ENCODE measurements at regions not wholly inside any gene's neighbourhood (a gene's known extent, or its start where the extent isn't known, plus 50 kb on each side); places are given as distances from the start of the nearest gene placed in this dataset.

DNA sequence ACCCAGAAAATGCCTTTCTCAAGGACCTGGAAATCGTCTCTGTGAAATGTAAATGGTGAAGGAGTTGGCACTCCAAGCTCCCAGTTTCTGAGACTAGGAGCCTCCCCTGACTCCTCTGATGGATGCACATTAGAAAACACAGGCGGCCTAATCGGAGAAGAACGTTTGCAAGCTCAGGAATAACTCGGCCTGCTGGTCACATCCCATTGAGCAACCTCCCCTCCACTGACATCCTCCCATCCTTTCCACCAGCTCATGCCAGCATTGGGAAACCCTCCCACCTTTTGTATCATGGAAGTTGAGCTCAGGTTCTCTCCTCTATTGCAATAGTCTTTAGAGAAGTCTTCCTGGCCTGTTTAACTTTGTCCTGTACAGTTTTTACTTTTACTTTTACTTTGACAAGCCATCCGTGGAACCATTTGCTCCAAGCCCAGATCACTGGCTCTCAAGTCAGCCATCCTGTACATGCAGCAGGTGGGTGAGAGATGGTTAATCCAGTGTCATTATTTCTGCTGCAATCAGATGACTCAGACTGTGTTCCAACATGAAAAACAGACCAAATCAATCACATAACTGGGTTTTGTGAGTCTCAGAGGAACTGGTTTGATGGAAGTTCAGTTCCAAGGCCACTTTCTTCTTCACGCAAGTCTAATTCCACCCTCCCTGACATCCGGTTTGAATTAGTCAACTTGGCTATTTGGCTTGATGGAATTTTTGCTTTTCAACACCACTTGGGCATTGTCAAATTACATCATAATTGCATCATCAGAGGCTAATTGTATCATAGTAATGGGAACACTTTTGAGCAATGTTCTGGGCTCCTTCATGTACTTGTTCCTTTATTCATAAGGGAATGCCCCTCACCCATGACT is 619.4 kb upstream of the CDH4 start:
- Histone ChIP-seq H3K27ac (ENCODE audit: low read depth in 1 of 2, low read length in 1 of 2) (no peak overlapping the region), H3K9me3 (ENCODE audit: control insufficient read depth in 2 of 2, insufficient read depth in 1 of 2, low read length in 1 of 2) (no peaks in the 10 kb centered on the region), H3K4me1 (ENCODE audit: control insufficient read depth in 2 of 2, insufficient read depth in 2 of 2, low read length in 2 of 2) (no peaks in the 10 kb centered on the region), H3K27me3 (ENCODE audit: control insufficient read depth in 2 of 2, insufficient read depth in 1 of 2, low read length in 1 of 2) (no peaks in the 10 kb centered on the region), H3K36me3 (ENCODE audit: control insufficient read depth in 2 of 2, insufficient read depth in 2 of 2, low read length in 1 of 2) (no peaks in the 10 kb centered on the region), H3K4me3 (ENCODE audit: low read length in 2 of 2) (no peak overlapping the region)
- WGBS: 87% methylated on average over 8 of the region's 8 CpGs
- DNase-seq (ENCODE audit: low read depth in 6 of 9, low spot score in 9 of 9): no peak

DNA sequence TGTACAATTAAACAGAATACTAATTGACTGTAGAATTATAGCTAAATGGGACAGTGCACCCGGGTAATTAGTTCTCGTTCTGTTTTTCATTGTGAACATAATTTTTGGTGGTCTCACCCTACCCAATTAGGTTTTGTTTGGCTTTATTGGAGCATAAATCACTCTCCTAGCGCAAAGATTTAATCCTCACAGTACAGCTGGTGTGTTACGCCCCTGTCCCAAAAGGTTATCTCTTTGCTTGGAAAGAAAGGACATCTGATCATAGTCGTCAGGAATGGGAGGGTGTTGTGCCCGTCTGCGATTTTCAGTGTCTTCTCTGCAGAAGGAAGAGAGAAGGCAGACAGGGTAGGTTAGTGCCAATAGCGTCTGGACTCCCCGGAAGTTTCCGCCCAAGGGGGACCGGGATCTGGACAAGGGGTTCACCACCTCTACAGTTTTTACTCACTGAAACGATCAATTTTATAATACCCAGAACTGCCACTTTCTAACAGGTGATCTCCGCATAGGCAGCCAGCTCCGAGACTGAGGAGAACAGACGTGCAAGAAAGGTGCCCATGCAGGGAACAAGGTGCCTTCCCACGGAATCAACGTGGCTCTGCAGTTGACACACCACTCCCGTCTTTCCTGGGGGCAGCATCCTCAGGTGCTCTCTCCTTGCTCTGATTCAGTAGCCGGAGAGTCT is 617.4 kb upstream of the CDH4 start:
- Histone ChIP-seq H3K4me3 (ENCODE audit: low read length in 2 of 2) (no peak overlapping the region), H3K9me3 (ENCODE audit: control insufficient read depth in 2 of 2, insufficient read depth in 1 of 2, low read length in 1 of 2) (no peaks in the 10 kb centered on the region), H3K36me3 (ENCODE audit: control insufficient read depth in 2 of 2, insufficient read depth in 2 of 2, low read length in 1 of 2) (no peaks in the 10 kb centered on the region), H3K27ac (ENCODE audit: low read depth in 1 of 2, low read length in 1 of 2) (no peak overlapping the region), H3K27me3 (ENCODE audit: control insufficient read depth in 2 of 2, insufficient read depth in 1 of 2, low read length in 1 of 2) (no peaks in the 10 kb centered on the region), H3K4me1 (ENCODE audit: control insufficient read depth in 2 of 2, insufficient read depth in 2 of 2, low read length in 2 of 2) (no peaks in the 10 kb centered on the region)
- 95% methylated on average over 19 of the region's 19 CpGs for WGBS
- DNase-seq (ENCODE audit: low read depth in 6 of 9, low spot score in 9 of 9): no peak

DNA sequence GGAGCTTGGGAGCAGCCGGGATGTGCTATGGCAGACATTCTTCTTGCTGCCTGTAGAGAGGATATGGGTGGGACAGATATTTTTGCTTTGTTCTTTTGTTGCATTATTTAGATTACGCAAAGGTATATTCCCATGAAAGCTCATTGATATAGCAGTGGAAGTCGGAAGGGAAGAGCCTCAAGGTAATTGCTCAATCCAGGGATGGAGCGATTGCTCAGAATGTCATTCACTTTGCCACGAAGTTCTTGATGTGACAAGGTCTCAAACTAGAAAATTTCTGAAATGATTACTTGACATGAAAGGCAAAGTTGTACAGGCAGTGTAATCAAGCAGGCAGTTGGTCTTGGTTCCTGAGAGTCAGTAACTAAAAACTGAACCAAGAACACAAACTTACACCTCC is 615.6 kb upstream of the CDH4 start:
- no peak overlapping the region for H3K27ac ChIP-seq (ENCODE audit: low read depth in 1 of 2, low read length in 1 of 2)
- WGBS: 95% methylated on average over 5 of the region's 5 CpGs
- H3K9me3 ChIP-seq (ENCODE audit: control insufficient read depth in 2 of 2, insufficient read depth in 1 of 2, low read length in 1 of 2): no peaks in the 10 kb centered on the region
- DNase-seq (ENCODE audit: low read depth in 6 of 9, low spot score in 9 of 9): no peak
- H3K27me3 ChIP-seq (ENCODE audit: control insufficient read depth in 2 of 2, insufficient read depth in 1 of 2, low read length in 1 of 2): no peaks in the 10 kb centered on the region
- no peak overlapping the region for H3K4me3 ChIP-seq (ENCODE audit: low read length in 2 of 2)
- H3K36me3 ChIP-seq (ENCODE audit: control insufficient read depth in 2 of 2, insufficient read depth in 2 of 2, low read length in 1 of 2): no peaks in the 10 kb centered on the region
- no peaks in the 10 kb centered on the region for H3K4me1 ChIP-seq (ENCODE audit: control insufficient read depth in 2 of 2, insufficient read depth in 2 of 2, low read length in 2 of 2)

DNA sequence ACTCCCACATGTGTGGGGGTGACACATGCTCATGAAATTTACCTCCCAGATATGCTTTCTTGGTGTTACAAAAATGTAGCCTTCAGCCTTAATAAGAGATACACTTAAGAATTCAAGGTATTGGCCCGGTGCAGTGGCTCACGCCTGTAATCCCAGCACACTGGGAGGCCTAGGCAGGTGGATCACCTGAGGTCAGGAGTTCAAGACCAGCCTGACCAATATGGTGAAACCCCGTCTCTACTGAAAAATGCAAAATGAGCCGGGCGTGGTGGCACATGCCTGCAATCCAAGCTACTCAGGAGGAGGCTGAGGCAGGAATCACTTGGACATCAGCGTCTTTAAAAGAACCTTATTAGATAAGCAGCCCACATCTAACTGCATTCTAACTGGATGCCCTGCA is 614.3 kb upstream of the CDH4 start:
- Histone ChIP-seq H3K27me3 (ENCODE audit: control insufficient read depth in 2 of 2, insufficient read depth in 1 of 2, low read length in 1 of 2) (no peaks in the 10 kb centered on the region), H3K9me3 (ENCODE audit: control insufficient read depth in 2 of 2, insufficient read depth in 1 of 2, low read length in 1 of 2) (no peaks in the 10 kb centered on the region), H3K4me1 (ENCODE audit: control insufficient read depth in 2 of 2, insufficient read depth in 2 of 2, low read length in 2 of 2) (no peaks in the 10 kb centered on the region), H3K36me3 (ENCODE audit: control insufficient read depth in 2 of 2, insufficient read depth in 2 of 2, low read length in 1 of 2) (no peaks in the 10 kb centered on the region), H3K27ac (ENCODE audit: low read depth in 1 of 2, low read length in 1 of 2) (no peak overlapping the region), H3K4me3 (ENCODE audit: low read length in 2 of 2) (no peak overlapping the region)
- 96% methylated on average over 6 of the region's 6 CpGs for WGBS
- DNase-seq (ENCODE audit: low read depth in 6 of 9, low spot score in 9 of 9): no peak

DNA sequence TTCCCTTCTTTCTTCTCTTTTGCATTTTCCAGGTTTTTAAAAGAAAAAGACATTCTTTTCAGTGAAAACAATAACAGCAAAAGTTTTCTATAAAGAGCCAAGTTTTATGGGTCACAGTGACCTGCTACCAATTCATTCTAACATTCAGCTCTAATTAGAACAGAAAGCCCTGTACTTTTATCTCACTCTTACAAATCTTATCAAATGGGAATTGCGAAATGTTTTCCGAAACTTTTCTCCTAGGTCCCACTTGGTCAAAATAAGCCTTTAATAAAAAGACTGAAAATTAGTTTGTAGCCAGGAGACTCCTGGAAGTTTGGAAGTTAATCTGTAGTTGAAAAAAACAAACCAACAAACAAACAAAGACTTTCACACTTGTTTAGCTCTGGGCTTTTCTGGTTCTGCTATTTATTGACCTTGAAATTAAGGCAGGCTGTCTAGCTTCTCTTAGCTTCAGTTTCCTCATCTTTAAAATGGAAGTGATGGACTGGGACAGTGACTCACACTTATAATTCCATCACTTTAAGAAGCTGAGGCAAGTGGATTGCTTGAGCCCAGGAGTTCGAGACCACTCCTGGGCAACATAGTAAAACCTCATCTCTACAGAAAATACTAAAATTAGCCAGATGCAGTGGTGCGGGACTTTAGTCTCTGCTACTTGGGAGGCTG is 613.5 kb upstream of the CDH4 start:
- Histone ChIP-seq H3K4me3 (ENCODE audit: low read length in 2 of 2) (no peak overlapping the region), H3K36me3 (ENCODE audit: control insufficient read depth in 2 of 2, insufficient read depth in 2 of 2, low read length in 1 of 2) (no peaks in the 10 kb centered on the region), H3K9me3 (ENCODE audit: control insufficient read depth in 2 of 2, insufficient read depth in 1 of 2, low read length in 1 of 2) (no peaks in the 10 kb centered on the region), H3K27me3 (ENCODE audit: control insufficient read depth in 2 of 2, insufficient read depth in 1 of 2, low read length in 1 of 2) (no peaks in the 10 kb centered on the region), H3K27ac (ENCODE audit: low read depth in 1 of 2, low read length in 1 of 2) (no peak overlapping the region), H3K4me1 (ENCODE audit: control insufficient read depth in 2 of 2, insufficient read depth in 2 of 2, low read length in 2 of 2) (no peaks in the 10 kb centered on the region)
- 95% methylated on average over 4 of the region's 4 CpGs for WGBS
- no peak for DNase-seq (ENCODE audit: low read depth in 6 of 9, low spot score in 9 of 9)

- Histone ChIP-seq H3K4me1 (ENCODE audit: control insufficient read depth in 2 of 2, insufficient read depth in 2 of 2, low read length in 2 of 2) (no peaks in the 10 kb centered on the region), H3K36me3 (ENCODE audit: control insufficient read depth in 2 of 2, insufficient read depth in 2 of 2, low read length in 1 of 2) (no peaks in the 10 kb centered on the region), H3K27me3 (ENCODE audit: control insufficient read depth in 2 of 2, insufficient read depth in 1 of 2, low read length in 1 of 2) (no peaks in the 10 kb centered on the region), H3K9me3 (ENCODE audit: control insufficient read depth in 2 of 2, insufficient read depth in 1 of 2, low read length in 1 of 2) (no peaks in the 10 kb centered on the region), H3K27ac (ENCODE audit: low read depth in 1 of 2, low read length in 1 of 2) (no peak overlapping the region), H3K4me3 (ENCODE audit: low read length in 2 of 2) (no peak overlapping the region)
- no peak for DNase-seq (ENCODE audit: low read depth in 6 of 9, low spot score in 9 of 9)
- WGBS: 94% methylated on average over 8 of the region's 8 CpGs
Observed at GRCh38 chr20:60641879-60642447, 610.1 kb upstream of the CDH4 start.

DNA sequence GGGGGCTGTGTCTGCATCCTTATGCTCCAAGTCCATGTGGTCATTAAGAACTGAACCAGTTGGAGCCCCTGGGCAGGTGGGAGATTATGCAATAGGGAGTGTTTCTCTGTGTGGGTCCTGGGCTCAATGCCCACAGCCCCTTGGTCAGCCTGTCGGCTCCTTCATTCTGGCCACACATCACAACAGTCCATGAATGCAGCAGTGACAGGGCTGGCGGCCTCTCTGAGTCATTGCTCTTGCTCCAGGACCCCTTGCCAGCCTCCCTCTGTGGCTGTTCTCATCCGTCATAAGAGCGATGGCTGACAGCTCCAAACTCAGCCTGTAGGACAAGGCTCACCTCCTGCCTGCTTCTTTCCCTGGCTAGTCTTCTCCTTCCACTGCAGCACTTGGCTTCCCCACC is 609.5 kb upstream of the CDH4 start:
- no peaks in the 10 kb centered on the region for H3K9me3 ChIP-seq (ENCODE audit: control insufficient read depth in 2 of 2, insufficient read depth in 1 of 2, low read length in 1 of 2)
- no peaks in the 10 kb centered on the region for H3K36me3 ChIP-seq (ENCODE audit: control insufficient read depth in 2 of 2, insufficient read depth in 2 of 2, low read length in 1 of 2)
- WGBS: 96% methylated on average over 4 of the region's 4 CpGs
- DNase-seq (ENCODE audit: low read depth in 6 of 9, low spot score in 9 of 9): no peak
- H3K27me3 ChIP-seq (ENCODE audit: control insufficient read depth in 2 of 2, insufficient read depth in 1 of 2, low read length in 1 of 2): no peaks in the 10 kb centered on the region
- H3K27ac ChIP-seq (ENCODE audit: low read depth in 1 of 2, low read length in 1 of 2): no peak overlapping the region
- H3K4me1 ChIP-seq (ENCODE audit: control insufficient read depth in 2 of 2, insufficient read depth in 2 of 2, low read length in 2 of 2): no peaks in the 10 kb centered on the region
- no peak overlapping the region for H3K4me3 ChIP-seq (ENCODE audit: low read length in 2 of 2)

DNA sequence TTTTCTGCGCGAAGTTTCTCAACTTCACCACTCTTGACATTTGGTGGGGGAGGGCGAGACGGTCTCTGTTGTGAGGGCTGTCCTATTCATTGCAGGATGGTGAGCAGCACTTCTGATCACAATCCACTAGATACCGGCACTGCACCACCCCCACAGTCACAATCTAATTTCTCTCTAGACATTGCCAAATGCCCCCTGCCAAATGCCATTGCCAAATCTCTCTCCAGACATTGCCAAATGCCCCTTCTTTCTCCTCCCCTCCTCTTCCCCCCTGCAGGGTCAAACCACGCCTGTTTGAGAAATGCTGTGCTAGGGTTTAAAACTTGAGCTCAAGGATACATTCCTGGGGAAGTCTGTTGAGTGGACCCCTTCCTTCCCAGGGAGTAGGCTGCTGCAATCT is 603.5 kb upstream of the CDH4 start:
- Histone ChIP-seq H3K4me1 (ENCODE audit: control insufficient read depth in 2 of 2, insufficient read depth in 2 of 2, low read length in 2 of 2) (no peaks in the 10 kb centered on the region), H3K27me3 (ENCODE audit: control insufficient read depth in 2 of 2, insufficient read depth in 1 of 2, low read length in 1 of 2) (no peaks in the 10 kb centered on the region), H3K27ac (ENCODE audit: low read depth in 1 of 2, low read length in 1 of 2) (no peak overlapping the region), H3K4me3 (ENCODE audit: low read length in 2 of 2) (no peak overlapping the region), H3K9me3 (ENCODE audit: control insufficient read depth in 2 of 2, insufficient read depth in 1 of 2, low read length in 1 of 2) (no peaks in the 10 kb centered on the region), H3K36me3 (ENCODE audit: control insufficient read depth in 2 of 2, insufficient read depth in 2 of 2, low read length in 1 of 2) (no peaks in the 10 kb centered on the region)
- WGBS: 96% methylated on average over 6 of the region's 6 CpGs
- no peak for DNase-seq (ENCODE audit: low read depth in 6 of 9, low spot score in 9 of 9)

DNA sequence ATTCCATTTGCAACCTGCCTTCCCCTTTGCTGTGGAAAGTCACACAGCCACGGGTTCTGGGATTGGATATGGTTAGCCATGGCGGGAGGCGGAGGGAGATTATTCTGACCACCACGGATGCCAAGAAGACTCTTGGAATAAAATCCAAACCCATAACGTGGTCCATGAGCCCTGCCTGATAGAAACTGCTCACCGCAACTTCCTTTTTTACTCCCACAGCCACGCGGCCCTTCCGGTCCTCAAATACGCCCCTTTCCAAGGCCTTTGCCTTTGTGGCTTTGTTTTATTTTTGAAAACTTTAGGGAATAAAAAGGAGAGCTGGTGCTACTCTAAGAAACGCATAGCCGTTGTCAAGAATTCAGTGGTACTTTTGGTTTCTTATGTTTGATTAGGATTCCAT is 602.5 kb upstream of the CDH4 start:
- no peak for DNase-seq (ENCODE audit: low read depth in 6 of 9, low spot score in 9 of 9)
- 69% methylated on average over 12 of the region's 12 CpGs for WGBS
- Histone ChIP-seq H3K4me1 (ENCODE audit: control insufficient read depth in 2 of 2, insufficient read depth in 2 of 2, low read length in 2 of 2) (no peaks in the 10 kb centered on the region), H3K27me3 (ENCODE audit: control insufficient read depth in 2 of 2, insufficient read depth in 1 of 2, low read length in 1 of 2) (no peaks in the 10 kb centered on the region), H3K4me3 (ENCODE audit: low read length in 2 of 2) (no peak overlapping the region), H3K27ac (ENCODE audit: low read depth in 1 of 2, low read length in 1 of 2) (no peak overlapping the region), H3K9me3 (ENCODE audit: control insufficient read depth in 2 of 2, insufficient read depth in 1 of 2, low read length in 1 of 2) (no peaks in the 10 kb centered on the region), H3K36me3 (ENCODE audit: control insufficient read depth in 2 of 2, insufficient read depth in 2 of 2, low read length in 1 of 2) (no peaks in the 10 kb centered on the region)

Data from thymus (tissue), 11 donors.